D341Med (cell line): ENCODE measurements at regions not wholly inside any gene's neighbourhood (a gene's known extent, or its start where the extent isn't known, plus 50 kb on each side); places are given as distances from the start of the nearest gene placed in this dataset.
"Not testable (repeated sequence)": the region's sequence is repeated elsewhere in the genome, so short reads cannot be mapped to it uniquely, and the experiment has no call there.

Experiments used
- DNase-seq: peaks from one replicate; pipeline ENCODE4 v3.0.0; 2012; ENCODE audit warnings: low spot score

GRCh38 chr16:72657164-72657563 is 390.8 kb downstream of the ZFHX3 start:
- DNase-seq = no peak

GRCh38 chr16:72654535-72654934 is 393.4 kb downstream of the ZFHX3 start:
- no peak for DNase-seq

GRCh38 chr16:72649254-72649944 is 398.5 kb downstream of the ZFHX3 start:
- DNase-seq = no peak

GRCh38 chr16:72646615-72647014 is 401.3 kb downstream of the ZFHX3 start:
- DNase-seq = no peak

- no peak for DNase-seq
Measured at GRCh38 chr16:72645538-72645937, 402.4 kb downstream of the ZFHX3 start.

- no peak for DNase-seq
Measured at GRCh38 chr16:72644911-72645310, 403.0 kb downstream of the ZFHX3 start.

- DNase-seq = no peak
Measured at GRCh38 chr16:72639494-72639893, 408.4 kb downstream of the ZFHX3 start.

GRCh38 chr16:72637306-72637705 is 410.6 kb downstream of the ZFHX3 start:
- no peak for DNase-seq

GRCh38 chr16:72635694-72636093 is 412.2 kb downstream of the ZFHX3 start:
- no peak for DNase-seq

GRCh38 chr16:72635104-72635503 is 412.8 kb downstream of the ZFHX3 start:
- DNase-seq = no peak

GRCh38 chr16:72627182-72627896 is 420.6 kb downstream of the ZFHX3 start:
- not testable (repeated sequence) for DNase-seq

GRCh38 chr16:72626623-72627022 is 421.3 kb downstream of the ZFHX3 start:
- DNase-seq = no peak

- no peak for DNase-seq
Measured at GRCh38 chr16:72621651-72622050, 426.3 kb downstream of the ZFHX3 start.

- no peak for DNase-seq
Measured at GRCh38 chr16:72620853-72621252, 427.1 kb downstream of the ZFHX3 start.

GRCh38 chr16:72620348-72620747 is 427.6 kb downstream of the ZFHX3 start:
- DNase-seq = no peak

- no peak for DNase-seq
Measured at GRCh38 chr16:72615856-72616255, 432.1 kb downstream of the ZFHX3 start.

GRCh38 chr16:72612718-72613117 is 435.2 kb downstream of the ZFHX3 start:
- DNase-seq = no peak

GRCh38 chr16:72612256-72612655 is 435.7 kb downstream of the ZFHX3 start:
- no peak for DNase-seq

GRCh38 chr16:72609933-72610332 is 438.0 kb upstream of the PMFBP1 start:
- no peak for DNase-seq

- DNase-seq = no peak
Measured at GRCh38 chr16:72609066-72609465, 437.1 kb upstream of the PMFBP1 start.

- DNase-seq = no peak
Measured at GRCh38 chr16:72604375-72604774, 432.4 kb upstream of the PMFBP1 start.

- DNase-seq = no peak
Measured at GRCh38 chr16:72602499-72602898, 430.5 kb upstream of the PMFBP1 start.

- no peak for DNase-seq
Measured at GRCh38 chr16:72598696-72599095, 426.7 kb upstream of the PMFBP1 start.

- DNase-seq = no peak
Measured at GRCh38 chr16:72597938-72598337, 426.0 kb upstream of the PMFBP1 start.
